ENCODE measurements at regions not wholly inside any gene's neighbourhood (a gene's known extent, or its start where the extent isn't known, plus 50 kb on each side); places are given as distances from the start of the nearest gene placed in this dataset.

GRCh38 chr16:64738321-64738960 is 383.4 kb downstream of the CDH11 start:
- no peak overlapping the region for H3K4me3 Mint-ChIP-seq
- no peaks in the 10 kb centered on the region for H3K36me3 Mint-ChIP-seq (ENCODE audit: low read depth)
- H3K9me3 Mint-ChIP-seq, result peaks cover 3% of the 10 kb centered on the region
- H3K27me3 Mint-ChIP-seq, result no peaks in the 10 kb centered on the region
- H3K27ac Mint-ChIP-seq, result no peak overlapping the region
- no peaks in the 10 kb centered on the region for H3K4me1 Mint-ChIP-seq
- ChIA-PET CTCF (no interaction called here), POLR2A (no interaction called here)
- DNase-seq, result no peak

DNA sequence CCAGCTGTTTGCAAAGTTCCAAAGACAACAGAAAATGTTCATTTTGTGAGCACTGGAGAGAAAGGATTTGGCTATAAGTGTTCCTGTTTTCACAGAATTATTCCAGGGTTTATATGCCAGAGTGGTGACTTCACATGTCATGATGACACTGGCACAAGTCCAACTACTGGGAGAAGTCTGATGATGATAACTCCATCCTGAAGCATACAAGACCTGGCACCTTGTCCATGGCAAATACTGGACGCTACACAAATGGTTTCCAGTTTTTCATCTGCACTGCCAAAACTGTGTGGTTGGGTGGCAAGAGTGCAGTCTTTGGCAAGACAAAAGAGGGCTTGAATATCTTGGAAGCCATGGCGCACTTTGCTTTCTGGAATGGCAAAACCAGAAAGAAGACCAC is 385.0 kb downstream of the CDH11 start:
- no peak for DNase-seq
- H3K36me3 Mint-ChIP-seq (ENCODE audit: low read depth), result no peaks in the 10 kb centered on the region
- no peak overlapping the region for H3K4me3 Mint-ChIP-seq
- H3K27me3 Mint-ChIP-seq, result no peaks in the 10 kb centered on the region
- peaks cover 6% of the 10 kb centered on the region for H3K9me3 Mint-ChIP-seq
- no peaks in the 10 kb centered on the region for H3K4me1 Mint-ChIP-seq
- POLR2A ChIA-PET, result no interaction called here
- no peak overlapping the region for H3K27ac Mint-ChIP-seq
- CTCF ChIA-PET, result no interaction called here

- Mint-ChIP-seq H3K4me3 (no peak overlapping the region), H3K9me3 (peaks cover 7% of the 10 kb centered on the region), H3K36me3 (ENCODE audit: low read depth) (no peaks in the 10 kb centered on the region), H3K27me3 (no peaks in the 10 kb centered on the region), H3K27ac (no peak overlapping the region), H3K4me1 (no peaks in the 10 kb centered on the region)
- CTCF ChIA-PET, result no interaction called here
- POLR2A ChIA-PET, result no interaction called here
- DNase-seq, result no peak
These were observed 390.0 kb downstream of the CDH11 start for GRCh38 chr16:64731891-64732290.

GRCh38 chr16:64730261-64730660 is 391.6 kb downstream of the CDH11 start:
- Mint-ChIP-seq H3K36me3 (ENCODE audit: low read depth) (no peaks in the 10 kb centered on the region), H3K27ac (no peak overlapping the region), H3K4me1 (no peaks in the 10 kb centered on the region), H3K27me3 (no peaks in the 10 kb centered on the region), H3K9me3 (peaks cover 10% of the 10 kb centered on the region), H3K4me3 (no peak overlapping the region)
- ChIA-PET POLR2A (no interaction called here), CTCF (no interaction called here)
- no peak for DNase-seq

DNA sequence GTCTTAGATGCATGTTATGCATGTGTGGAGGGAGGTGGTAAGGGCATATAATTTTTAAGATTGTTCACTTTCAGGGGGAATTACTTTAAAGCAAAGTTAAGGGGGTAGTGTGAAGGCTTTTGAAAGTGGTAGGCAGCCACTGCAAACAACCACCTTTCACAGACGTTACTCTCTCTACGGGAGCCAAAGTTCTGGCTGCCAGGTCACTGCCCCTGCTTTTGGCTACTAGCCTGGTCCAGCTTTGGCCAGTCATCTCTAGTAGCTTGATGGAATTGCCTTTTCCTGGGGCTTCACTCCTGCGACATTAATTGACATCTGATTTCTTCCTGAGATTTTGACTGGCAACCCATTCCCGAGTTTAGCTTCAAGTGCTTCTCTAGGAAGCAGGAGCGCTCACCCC is 397.5 kb downstream of the CDH11 start:
- DNase-seq, result no peak
- no peaks in the 10 kb centered on the region for H3K4me1 Mint-ChIP-seq
- peaks cover 16% of the 10 kb centered on the region for H3K9me3 Mint-ChIP-seq
- no peak overlapping the region for H3K27ac Mint-ChIP-seq
- ChIA-PET CTCF (interaction anchor here (0.6 kb wide), 1 partner anchor 169 kb away, joined by 3 read pairs; no protein-coding TSS in a partner anchor), POLR2A (no interaction called here)
- H3K36me3 Mint-ChIP-seq (ENCODE audit: low read depth), result no peaks in the 10 kb centered on the region
- H3K27me3 Mint-ChIP-seq, result no peaks in the 10 kb centered on the region
- H3K4me3 Mint-ChIP-seq, result no peak overlapping the region

- Mint-ChIP-seq H3K27ac (no peak overlapping the region), H3K9me3 (peaks cover 15% of the 10 kb centered on the region), H3K36me3 (ENCODE audit: low read depth) (no peaks in the 10 kb centered on the region), H3K4me1 (no peaks in the 10 kb centered on the region), H3K4me3 (no peak overlapping the region), H3K27me3 (no peaks in the 10 kb centered on the region)
- ChIA-PET POLR2A (interaction anchor here (0.6 kb wide), 1 partner anchor 1636 kb away, joined by 3 read pairs; no protein-coding TSS in a partner anchor), CTCF (no interaction called here)
- DNase-seq, result no peak
These were observed 403.4 kb downstream of the CDH11 start for GRCh38 chr16:64718486-64718885.

DNA sequence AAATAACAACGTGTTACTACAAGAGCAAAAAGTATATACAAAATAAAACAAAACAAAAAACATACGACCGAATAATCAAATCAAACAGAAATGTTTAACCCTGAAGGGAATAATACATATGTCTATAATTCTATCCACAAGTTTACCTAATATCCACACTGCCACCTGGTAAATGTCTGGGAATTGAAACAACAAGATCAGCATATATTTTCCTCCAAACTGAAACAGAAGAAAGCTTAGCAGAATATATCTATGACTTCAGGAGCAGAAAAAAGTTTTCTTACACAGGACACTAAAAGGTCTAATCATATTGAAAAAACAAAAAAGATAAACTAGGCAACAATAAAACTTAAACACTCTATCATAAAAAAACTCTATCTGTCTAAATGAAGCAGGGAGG is 404.0 kb downstream of the CDH11 start:
- POLR2A ChIA-PET, result interaction anchor here (0.6 kb wide), 1 partner anchor 1637 kb away, joined by 3 read pairs; no protein-coding TSS in a partner anchor
- no peak for DNase-seq
- Mint-ChIP-seq H3K4me3 (no peak overlapping the region), H3K9me3 (peaks cover 15% of the 10 kb centered on the region), H3K4me1 (no peaks in the 10 kb centered on the region), H3K36me3 (ENCODE audit: low read depth) (no peaks in the 10 kb centered on the region), H3K27ac (no peak overlapping the region), H3K27me3 (no peaks in the 10 kb centered on the region)
- CTCF ChIA-PET, result no interaction called here

- CTCF ChIA-PET, result no interaction called here
- DNase-seq, result no peak
- no peaks in the 10 kb centered on the region for H3K4me1 Mint-ChIP-seq
- peaks cover 13% of the 10 kb centered on the region for H3K9me3 Mint-ChIP-seq
- H3K27ac Mint-ChIP-seq, result no peak overlapping the region
- H3K36me3 Mint-ChIP-seq (ENCODE audit: low read depth), result no peaks in the 10 kb centered on the region
- POLR2A ChIA-PET, result no interaction called here
- H3K27me3 Mint-ChIP-seq, result no peaks in the 10 kb centered on the region
- no peak overlapping the region for H3K4me3 Mint-ChIP-seq
These were observed 406.2 kb downstream of the CDH11 start for GRCh38 chr16:64715624-64716023.

- no peak for DNase-seq
- no peak overlapping the region for H3K4me3 Mint-ChIP-seq
- POLR2A ChIA-PET, result no interaction called here
- H3K9me3 Mint-ChIP-seq, result peaks cover 16% of the 10 kb centered on the region
- no peaks in the 10 kb centered on the region for H3K27me3 Mint-ChIP-seq
- H3K27ac Mint-ChIP-seq, result no peak overlapping the region
- CTCF ChIA-PET, result no interaction called here
- no peaks in the 10 kb centered on the region for H3K36me3 Mint-ChIP-seq (ENCODE audit: low read depth)
- H3K4me1 Mint-ChIP-seq, result no peaks in the 10 kb centered on the region
These were observed 409.8 kb downstream of the CDH11 start for GRCh38 chr16:64712026-64712425.

DNA sequence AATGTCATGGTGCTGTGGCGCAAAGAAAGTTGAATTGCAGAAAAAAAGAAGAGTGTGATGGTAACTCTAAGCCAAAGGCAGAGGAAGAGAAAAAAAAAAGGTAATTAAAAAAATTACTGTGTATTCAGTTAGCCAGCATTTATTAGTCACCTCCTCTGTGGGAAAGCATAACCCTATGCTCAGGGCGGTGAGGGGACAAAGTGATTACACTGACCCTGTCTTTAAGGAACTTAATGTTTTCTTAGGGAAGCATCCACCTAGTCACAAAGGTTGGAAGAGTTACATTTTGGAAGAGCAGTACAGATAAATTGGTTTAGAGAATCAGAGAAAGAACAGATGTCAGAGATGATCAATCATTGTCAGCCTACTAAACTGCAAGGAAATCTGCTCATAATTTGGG is 410.3 kb downstream of the CDH11 start:
- no peaks in the 10 kb centered on the region for H3K36me3 Mint-ChIP-seq (ENCODE audit: low read depth)
- CTCF ChIA-PET, result no interaction called here
- no peak overlapping the region for H3K4me3 Mint-ChIP-seq
- H3K27me3 Mint-ChIP-seq, result no peaks in the 10 kb centered on the region
- no peak for DNase-seq
- POLR2A ChIA-PET, result no interaction called here
- no peak overlapping the region for H3K27ac Mint-ChIP-seq
- no peaks in the 10 kb centered on the region for H3K4me1 Mint-ChIP-seq
- H3K9me3 Mint-ChIP-seq, result peaks cover 16% of the 10 kb centered on the region

GRCh38 chr16:64711026-64711425 is 410.8 kb downstream of the CDH11 start:
- ChIA-PET POLR2A (no interaction called here), CTCF (no interaction called here)
- Mint-ChIP-seq H3K36me3 (ENCODE audit: low read depth) (no peaks in the 10 kb centered on the region), H3K27ac (no peak overlapping the region), H3K4me3 (no peak overlapping the region), H3K4me1 (no peaks in the 10 kb centered on the region), H3K27me3 (no peaks in the 10 kb centered on the region), H3K9me3 (peaks cover 16% of the 10 kb centered on the region)
- no peak for DNase-seq

- CTCF ChIA-PET, result interaction anchor here (1.5 kb wide), 1 partner anchor 15 kb away, joined by 3 read pairs; no protein-coding TSS in a partner anchor
- POLR2A ChIA-PET, result no interaction called here
- no peak for DNase-seq
- Mint-ChIP-seq H3K27ac (no peak overlapping the region), H3K9me3 (peaks cover 8% of the 10 kb centered on the region), H3K27me3 (no peaks in the 10 kb centered on the region), H3K4me1 (no peaks in the 10 kb centered on the region), H3K4me3 (no peak overlapping the region), H3K36me3 (ENCODE audit: low read depth) (no peaks in the 10 kb centered on the region)
These were observed 416.4 kb downstream of the CDH11 start for GRCh38 chr16:64705443-64705842.

DNA sequence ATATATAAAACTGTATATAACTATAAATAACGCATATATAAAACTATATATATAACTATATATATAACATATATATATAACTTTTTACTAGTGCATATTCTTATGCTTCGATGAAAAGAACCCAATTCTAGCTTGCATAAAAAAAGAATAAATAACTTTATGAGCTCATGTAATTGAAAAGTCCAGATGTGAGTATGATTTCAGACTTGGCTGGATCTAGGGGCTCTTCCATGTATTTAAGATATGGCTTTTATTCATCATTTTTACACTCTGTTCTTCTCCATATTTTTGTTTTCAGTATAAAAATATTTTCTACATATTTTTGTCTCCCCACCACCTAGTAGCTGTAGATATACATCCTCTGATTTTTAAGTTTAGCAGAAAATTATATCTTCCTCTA is 417.5 kb downstream of the CDH11 start:
- ChIA-PET POLR2A (no interaction called here), CTCF (interaction anchor here (1.5 kb wide), 1 partner anchor 14 kb away, joined by 3 read pairs; no protein-coding TSS in a partner anchor)
- no peak overlapping the region for H3K27ac Mint-ChIP-seq
- no peak for DNase-seq
- H3K4me1 Mint-ChIP-seq, result no peaks in the 10 kb centered on the region
- no peaks in the 10 kb centered on the region for H3K27me3 Mint-ChIP-seq
- H3K9me3 Mint-ChIP-seq, result peaks cover 5% of the 10 kb centered on the region
- no peaks in the 10 kb centered on the region for H3K36me3 Mint-ChIP-seq (ENCODE audit: low read depth)
- H3K4me3 Mint-ChIP-seq, result no peak overlapping the region

- DNase-seq, result no peak
- no peaks in the 10 kb centered on the region for H3K4me1 Mint-ChIP-seq
- no peaks in the 10 kb centered on the region for H3K27me3 Mint-ChIP-seq
- no peak overlapping the region for H3K27ac Mint-ChIP-seq
- H3K4me3 Mint-ChIP-seq, result no peak overlapping the region
- CTCF ChIA-PET, result no interaction called here
- no peaks in the 10 kb centered on the region for H3K36me3 Mint-ChIP-seq (ENCODE audit: low read depth)
- POLR2A ChIA-PET, result no interaction called here
- H3K9me3 Mint-ChIP-seq, result peaks cover 5% of the 10 kb centered on the region
These were observed 419.4 kb downstream of the CDH11 start for GRCh38 chr16:64702415-64702814.
